GM12874 (cell line): ENCODE measurements at regions not wholly inside any gene's neighbourhood (a gene's known extent, or its start where the extent isn't known, plus 50 kb on each side); places are given as distances from the start of the nearest gene placed in this dataset.

ENCODE experiments used
- CTCF ChIP-seq: IDR thresholded peaks from 2 replicates; pipeline ENCODE4 v1.5.1; 2011; ENCODE audit warnings: low read depth, mild to moderate bottlenecking, control low read depth, low read length, moderate library complexity; ENCODE audit not compliant: insufficient read depth

- no peak for TF ChIP-seq CTCF
These were observed 620.8 kb upstream of the B3GALT2 start for GRCh38 chr1:193807208-193807607.

GRCh38 chr1:193806079-193807048 lies 620.0 kb upstream of the B3GALT2 start:
- TF ChIP-seq CTCF, result no peak

GRCh38 chr1:193799948-193800690 lies 613.7 kb upstream of the B3GALT2 start:
- TF ChIP-seq CTCF, result no peak

- TF ChIP-seq CTCF, result no peak
These were observed 613.0 kb upstream of the B3GALT2 start for GRCh38 chr1:193799371-193799770.

- no peak for TF ChIP-seq CTCF
These were observed 607.8 kb upstream of the B3GALT2 start for GRCh38 chr1:193794239-193794638.

GRCh38 chr1:193791746-193792145 lies 605.3 kb upstream of the B3GALT2 start:
- TF ChIP-seq CTCF, result no peak

- no peak for TF ChIP-seq CTCF
These were observed 600.6 kb upstream of the B3GALT2 start for GRCh38 chr1:193787061-193787460.
